Brain microvascular endothelial cell (primary cell): ENCODE measurements at regions not wholly inside any gene's neighbourhood (a gene's known extent, or its start where the extent isn't known, plus 50 kb on each side); places are given as distances from the start of the nearest gene placed in this dataset.

Experiments used
- DNase-seq: peaks from one replicate; pipeline ENCODE4 v3.0.0-alpha.2; 2020
- H3K27ac ChIP-seq: fragments of 250-450 bp; sonication (Bioruptor Pico); 2 replicates; pipeline ENCODE4 v1.5.1; 2020; ENCODE audit warnings: mild to moderate bottlenecking, moderate library complexity
- H3K27me3 ChIP-seq: fragments of 250-450 bp; sonication (Bioruptor Pico); replicated peaks from 2 replicates; pipeline ENCODE4 v1.5.1; 2020; ENCODE audit warnings: mild to moderate bottlenecking
- H3K36me3 ChIP-seq: fragments of 250-450 bp; sonication (Bioruptor Pico); replicated peaks from 2 replicates; pipeline ENCODE4 v1.5.1; 2020; ENCODE audit warnings: mild to moderate bottlenecking
- H3K4me3 ChIP-seq: 2 replicates; pipeline ENCODE4 v1.5.1; 2011; ENCODE audit warnings: low read depth, mild to moderate bottlenecking, control low read depth, low read length, moderate library complexity
- CTCF ChIP-seq: IDR thresholded peaks from 2 replicates; pipeline ENCODE4 v1.5.1; 2011; ENCODE audit warnings: low read depth, mild to moderate bottlenecking, moderate library complexity, low read length, control low read depth, inconsistent platforms; ENCODE audit errors: missing control alignments
- in situ Hi-C: cut with HindIII; loops from 2 replicates; pipeline ENCODE4 v1.10.0; 2017; ENCODE audit warnings: low sequenced_read_pairs, low pct_ligation_motif_present

- no peak for DNase-seq
- Histone ChIP-seq H3K27me3 (no peaks in the 10 kb centered on the region), H3K27ac (no peak overlapping the region), H3K36me3 (no peaks in the 10 kb centered on the region), H3K4me3 (no peak overlapping the region)
- in situ Hi-C loops: no loop called here
- no peak for TF ChIP-seq CTCF
Observed at GRCh38 chr11:110878513-110878912, 166.3 kb upstream of the ARHGAP20 start.

- no peaks in the 10 kb centered on the region for H3K36me3 ChIP-seq
- no peak for DNase-seq
- H3K27ac ChIP-seq: no peak overlapping the region
- in situ Hi-C loops: no loop called here
- H3K4me3 ChIP-seq: no peak overlapping the region
- TF ChIP-seq CTCF: no peak
- no peaks in the 10 kb centered on the region for H3K27me3 ChIP-seq
Observed at GRCh38 chr11:110874437-110875030, 162.3 kb upstream of the ARHGAP20 start.

- TF ChIP-seq CTCF: no peak
- Histone ChIP-seq H3K27ac (no peak overlapping the region), H3K4me3 (no peak overlapping the region), H3K36me3 (no peaks in the 10 kb centered on the region), H3K27me3 (no peaks in the 10 kb centered on the region)
- in situ Hi-C loops: no loop called here
- no peak for DNase-seq
Observed at GRCh38 chr11:110873975-110874374, 161.7 kb upstream of the ARHGAP20 start.

GRCh38 chr11:110870816-110871522 lies 158.7 kb upstream of the ARHGAP20 start:
- TF ChIP-seq CTCF: no peak
- H3K36me3 ChIP-seq: no peaks in the 10 kb centered on the region
- H3K4me3 ChIP-seq: no peak overlapping the region
- H3K27me3 ChIP-seq: no peaks in the 10 kb centered on the region
- in situ Hi-C loops: no loop called here
- H3K27ac ChIP-seq: no peak overlapping the region
- no peak for DNase-seq

- TF ChIP-seq CTCF: no peak
- DNase-seq: no peak
- Histone ChIP-seq H3K27me3 (no peaks in the 10 kb centered on the region), H3K36me3 (no peaks in the 10 kb centered on the region), H3K4me3 (no peak overlapping the region), H3K27ac (no peak overlapping the region)
- in situ Hi-C loops: no loop called here
Observed at GRCh38 chr11:110867951-110868350, 155.7 kb upstream of the ARHGAP20 start.

GRCh38 chr11:110866081-110866480 lies 153.8 kb upstream of the ARHGAP20 start:
- no peak overlapping the region for H3K4me3 ChIP-seq
- no peaks in the 10 kb centered on the region for H3K36me3 ChIP-seq
- in situ Hi-C loops: no loop called here
- H3K27ac ChIP-seq: no peak overlapping the region
- no peaks in the 10 kb centered on the region for H3K27me3 ChIP-seq
- TF ChIP-seq CTCF: no peak
- DNase-seq: no peak
